HEK293T (cell line): ENCODE measurements at regions not wholly inside any gene's neighbourhood (a gene's known extent, or its start where the extent isn't known, plus 50 kb on each side); places are given as distances from the start of the nearest gene placed in this dataset.

Source experiments
- BHLHE40 ChIP-seq: fragments of 450-650 bp; IDR thresholded peaks from 2 replicates; pipeline ENCODE4 v1.6.1; 2016; ENCODE audit warnings: mild to moderate bottlenecking, moderate library complexity, borderline replicate concordance
- FOXA1 ChIP-seq: fragments of 450-650 bp; IDR thresholded peaks from 2 replicates; pipeline ENCODE4 v1.6.1; 2016; ENCODE audit warnings: mild to moderate bottlenecking
- FOXK2 ChIP-seq: fragments of 450-650 bp; IDR thresholded peaks from 2 replicates; pipeline ENCODE4 v1.6.1; 2016; ENCODE audit warnings: mild to moderate bottlenecking
- NFRKB ChIP-seq: fragments of 450-650 bp; IDR thresholded peaks from 2 replicates; pipeline ENCODE4 v1.6.1; 2016; ENCODE audit warnings: mild to moderate bottlenecking, moderate library complexity
- SP1 ChIP-seq: fragments of 450-650 bp; IDR thresholded peaks from 2 replicates; pipeline ENCODE4 v1.6.1; 2017
- ZNF384 ChIP-seq: fragments of 450-650 bp; IDR thresholded peaks from 2 replicates; pipeline ENCODE4 v1.6.1; 2016

DNA sequence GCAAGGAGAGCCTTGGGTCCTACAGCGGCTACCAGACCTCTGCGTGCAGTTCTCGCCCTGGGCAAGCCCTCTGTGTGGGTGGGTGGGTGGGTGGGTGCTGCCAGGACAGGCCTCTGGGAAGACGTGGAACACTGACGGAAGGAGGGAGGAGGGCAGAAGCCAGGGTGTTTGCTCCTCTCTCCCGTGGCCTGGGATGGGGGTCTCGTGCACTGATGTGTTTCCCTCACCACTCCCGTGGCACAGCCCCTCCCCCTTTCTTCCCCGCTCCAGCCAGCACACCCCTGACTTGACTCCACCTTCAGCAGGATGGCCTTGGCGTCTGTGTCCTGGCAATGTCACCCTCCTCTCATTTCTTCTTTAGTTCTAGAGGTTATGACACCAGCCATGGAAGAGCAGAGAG lies 130.0 kb downstream of the CDH26 start:
- no peak for TF ChIP-seq SP1
- no peak for TF ChIP-seq FOXA1
- no peak for TF ChIP-seq FOXK2
- TF ChIP-seq NFRKB, result no peak
- TF ChIP-seq ZNF384, result no peak
- TF ChIP-seq BHLHE40, result no peak
